ENCODE measurements at regions not wholly inside any gene's neighbourhood (a gene's known extent, or its start where the extent isn't known, plus 50 kb on each side); places are given as distances from the start of the nearest gene placed in this dataset.
"Not testable (repeated sequence)": the region's sequence is repeated elsewhere in the genome, so short reads cannot be mapped to it uniquely, and the experiment has no call there.

DNA sequence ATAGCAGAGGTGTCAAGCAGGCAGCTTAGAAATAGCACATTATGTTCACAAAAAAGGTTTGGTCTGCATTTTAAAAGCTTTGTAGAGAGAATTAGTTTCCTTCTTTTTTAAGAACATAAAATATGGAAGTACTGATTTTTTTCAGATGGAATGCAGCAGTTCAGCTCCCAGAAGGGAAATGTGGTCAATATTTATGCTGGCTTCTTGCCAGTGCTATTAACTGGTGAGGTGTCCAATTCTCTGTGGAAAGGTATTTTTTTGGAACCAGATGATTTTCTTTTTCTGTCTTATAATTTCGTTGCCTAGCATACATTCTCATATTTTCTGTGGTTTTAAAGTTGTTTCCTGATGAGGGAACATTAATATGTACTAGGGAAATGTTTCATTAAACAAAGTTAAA lies 211.4 kb upstream of the ZNF385D start:
- DNase-seq (ENCODE audit: low read depth, low spot score): no peak
- ChIA-PET POLR2A (no interaction called here), CTCF (no interaction called here)
- H3K4me3 ChIP-seq (ENCODE audit: low read depth, low read length): no peak overlapping the region
- TF ChIP-seq, protein P1, sequence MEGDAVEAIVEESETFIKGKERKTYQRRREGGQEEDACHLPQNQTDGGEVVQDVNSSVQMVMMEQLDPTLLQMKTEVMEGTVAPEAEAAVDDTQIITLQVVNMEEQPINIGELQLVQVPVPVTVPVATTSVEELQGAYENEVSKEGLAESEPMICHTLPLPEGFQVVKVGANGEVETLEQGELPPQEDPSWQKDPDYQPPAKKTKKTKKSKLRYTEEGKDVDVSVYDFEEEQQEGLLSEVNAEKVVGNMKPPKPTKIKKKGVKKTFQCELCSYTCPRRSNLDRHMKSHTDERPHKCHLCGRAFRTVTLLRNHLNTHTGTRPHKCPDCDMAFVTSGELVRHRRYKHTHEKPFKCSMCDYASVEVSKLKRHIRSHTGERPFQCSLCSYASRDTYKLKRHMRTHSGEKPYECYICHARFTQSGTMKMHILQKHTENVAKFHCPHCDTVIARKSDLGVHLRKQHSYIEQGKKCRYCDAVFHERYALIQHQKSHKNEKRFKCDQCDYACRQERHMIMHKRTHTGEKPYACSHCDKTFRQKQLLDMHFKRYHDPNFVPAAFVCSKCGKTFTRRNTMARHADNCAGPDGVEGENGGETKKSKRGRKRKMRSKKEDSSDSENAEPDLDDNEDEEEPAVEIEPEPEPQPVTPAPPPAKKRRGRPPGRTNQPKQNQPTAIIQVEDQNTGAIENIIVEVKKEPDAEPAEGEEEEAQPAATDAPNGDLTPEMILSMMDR (IDR thresholded peaks at IDR 0.05; ENCODE audit: insufficient read depth, low read length, missing control alignments): no peak

DNA sequence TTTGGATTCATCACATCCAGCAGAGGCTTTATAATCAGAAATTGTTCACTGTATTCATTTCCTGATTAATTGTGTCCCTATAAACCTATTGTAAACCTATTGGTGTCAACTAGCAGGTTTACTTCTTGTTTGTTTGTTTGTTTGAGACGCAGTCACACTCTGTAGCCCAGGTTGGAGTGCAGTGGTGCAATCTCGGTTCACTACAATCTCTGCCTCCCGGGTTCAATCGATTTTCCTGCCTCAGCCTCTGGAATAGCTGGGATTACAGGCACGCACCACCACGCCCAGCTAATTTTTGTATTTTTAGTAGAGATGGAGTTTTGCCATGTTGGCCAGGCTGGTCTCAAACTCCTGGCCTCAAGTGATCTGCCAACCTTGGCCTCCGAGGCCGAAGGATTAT lies 215.4 kb upstream of the ZNF385D start:
- POLR2A ChIA-PET; CTCF ChIA-PET; DNase-seq (ENCODE audit: low read depth, low spot score); H3K4me3 ChIP-seq (ENCODE audit: low read depth, low read length): not testable (repeated sequence)

DNA sequence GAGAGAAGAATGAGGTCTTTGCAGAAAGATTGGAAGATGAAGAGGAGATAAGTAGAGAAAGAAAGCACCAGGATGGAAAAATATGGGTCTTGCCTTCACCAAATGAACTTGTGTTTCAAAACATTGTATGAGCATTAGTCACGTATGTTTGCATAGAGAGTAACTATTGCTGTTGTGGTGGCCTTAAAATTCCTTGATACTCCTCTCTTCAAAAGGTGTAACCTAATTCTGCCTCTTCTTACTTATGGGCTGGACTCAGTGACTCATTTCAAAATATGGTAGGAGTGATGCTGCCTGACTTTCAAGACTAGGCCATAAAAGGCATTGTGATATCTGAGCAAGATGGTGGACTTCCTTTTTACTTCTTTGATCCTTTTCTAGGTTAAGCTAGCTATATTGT lies 228.7 kb upstream of the ZNF385D start:
- peak; percentile 31 for DNase-seq (ENCODE audit: low read depth, low spot score)
- CTCF ChIA-PET: no interaction called here
- POLR2A ChIA-PET: no interaction called here
- TF ChIP-seq, protein P1 (IDR thresholded peaks at IDR 0.05; ENCODE audit: insufficient read depth, low read length, missing control alignments): no peak
- H3K4me3 ChIP-seq (ENCODE audit: low read depth, low read length): no peak overlapping the region

DNA sequence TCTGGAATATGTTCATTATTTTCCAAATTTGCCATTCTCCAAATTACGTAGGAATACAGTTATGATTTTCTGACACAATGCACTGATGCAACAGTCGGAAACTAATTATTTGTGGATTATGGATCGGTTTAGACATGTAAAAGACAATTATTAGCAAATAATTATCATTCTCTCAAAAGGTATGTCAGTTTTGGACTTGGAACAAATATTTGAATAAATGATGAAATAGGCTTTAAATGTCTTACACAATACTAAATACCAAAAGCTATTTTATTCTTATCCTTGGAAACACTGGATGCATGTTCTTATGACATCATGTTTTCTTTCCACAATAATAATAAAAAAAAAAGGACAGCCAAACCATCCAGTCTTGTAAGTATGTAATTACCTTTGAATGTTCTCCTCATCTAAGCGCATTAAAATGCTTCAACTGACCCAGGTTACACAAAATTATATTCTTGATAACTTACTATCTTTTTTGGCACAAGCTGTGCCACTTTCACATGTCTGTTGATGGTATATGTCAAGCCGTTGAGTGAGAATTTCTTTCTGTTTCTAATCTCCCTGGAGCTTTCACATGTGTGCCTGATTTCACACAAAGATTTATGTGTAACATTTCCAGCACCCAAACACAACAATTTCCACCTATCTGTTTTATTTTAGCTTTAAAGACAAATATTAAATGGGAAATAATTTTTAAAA lies 238.5 kb upstream of the ZNF385D start:
- no peak for DNase-seq (ENCODE audit: low read depth, low spot score)
- CTCF ChIA-PET: no interaction called here
- H3K4me3 ChIP-seq (ENCODE audit: low read depth, low read length): no peak overlapping the region
- POLR2A ChIA-PET: no interaction called here
- TF ChIP-seq, protein P1 (IDR thresholded peaks at IDR 0.05; ENCODE audit: insufficient read depth, low read length, missing control alignments): no peak

DNA sequence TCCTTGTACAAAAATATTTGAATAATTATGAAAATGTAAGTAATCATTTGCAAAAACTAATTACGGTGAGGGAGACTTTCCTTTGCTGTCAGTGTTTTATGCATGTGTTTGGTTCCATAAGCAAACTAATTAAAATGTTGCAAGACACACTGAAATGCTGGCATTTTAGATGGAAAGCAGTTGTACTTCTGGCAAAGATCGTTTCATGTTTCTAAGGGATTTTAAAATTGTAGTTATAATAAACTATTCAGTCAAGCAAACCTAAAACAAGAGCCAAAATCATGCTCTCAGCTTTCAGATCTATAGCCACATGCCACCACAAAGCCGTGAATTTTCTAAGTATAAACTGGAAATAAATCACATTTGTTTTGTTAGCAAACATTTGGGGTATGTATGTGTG lies 240.1 kb upstream of the ZNF385D start:
- H3K4me3 ChIP-seq (ENCODE audit: low read depth, low read length): no peak overlapping the region
- no peak for DNase-seq (ENCODE audit: low read depth, low spot score)
- ChIA-PET POLR2A (no interaction called here), CTCF (no interaction called here)
- TF ChIP-seq, protein P1 (IDR thresholded peaks at IDR 0.05; ENCODE audit: insufficient read depth, low read length, missing control alignments): no peak

DNA sequence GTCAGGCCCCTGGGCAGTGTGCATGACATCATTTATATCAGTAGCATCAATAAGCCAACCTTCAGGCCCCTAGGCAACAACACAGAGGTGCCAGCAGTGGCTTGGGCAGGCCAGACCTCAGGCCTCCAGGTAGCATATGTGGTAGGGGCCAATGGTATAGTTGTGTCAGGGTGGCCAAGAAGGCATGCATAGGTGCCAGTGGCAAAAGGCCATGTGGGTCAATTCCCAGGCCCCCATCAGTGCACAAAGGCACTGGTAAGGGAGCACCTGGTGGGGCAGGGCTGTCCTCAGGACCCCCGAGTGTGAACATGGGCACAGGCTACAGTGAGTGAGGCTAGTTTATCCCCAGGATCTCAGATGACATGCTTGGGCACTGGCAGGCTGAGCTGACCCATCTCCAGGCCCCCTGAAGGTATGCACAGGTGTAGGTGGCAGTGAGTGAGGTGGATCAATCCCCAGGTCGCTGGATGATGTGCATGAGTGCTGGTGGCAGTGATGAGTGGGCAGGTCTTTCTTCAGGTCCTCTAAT lies 244.1 kb upstream of the ZNF385D start:
- no peak for DNase-seq (ENCODE audit: low read depth, low spot score)
- TF ChIP-seq, protein P1 (IDR thresholded peaks at IDR 0.05; ENCODE audit: insufficient read depth, low read length, missing control alignments): no peak
- no peak overlapping the region for H3K4me3 ChIP-seq (ENCODE audit: low read depth, low read length)
- POLR2A ChIA-PET: no interaction called here
- CTCF ChIA-PET: no interaction called here

DNA sequence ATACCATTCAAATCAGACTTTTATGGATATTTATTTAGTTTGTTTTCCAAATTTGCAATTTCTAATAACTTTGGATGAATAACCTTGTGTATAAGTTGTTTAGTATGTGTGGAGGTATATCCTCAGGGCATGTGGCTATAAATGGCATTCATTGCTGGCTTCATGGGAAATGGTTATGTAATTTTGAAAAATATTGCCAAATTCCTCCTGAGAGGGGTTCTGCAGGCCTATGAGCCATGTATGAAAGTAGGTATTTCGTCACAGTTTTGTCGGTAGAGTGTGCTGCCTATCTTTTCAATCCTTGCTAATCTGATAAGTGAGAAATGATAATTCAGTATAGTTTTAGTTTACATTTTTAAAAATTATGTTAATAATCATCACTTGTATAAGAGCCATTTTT lies 256.4 kb upstream of the ZNF385D start:
- CTCF ChIA-PET: no interaction called here
- TF ChIP-seq, protein P1 (IDR thresholded peaks at IDR 0.05; ENCODE audit: insufficient read depth, low read length, missing control alignments): no peak
- H3K4me3 ChIP-seq (ENCODE audit: low read depth, low read length): no peak overlapping the region
- POLR2A ChIA-PET: no interaction called here
- DNase-seq (ENCODE audit: low read depth, low spot score): no peak
